ENCODE measurements at regions not wholly inside any gene's neighbourhood (a gene's known extent, or its start where the extent isn't known, plus 50 kb on each side); places are given as distances from the start of the nearest gene placed in this dataset.

DNA sequence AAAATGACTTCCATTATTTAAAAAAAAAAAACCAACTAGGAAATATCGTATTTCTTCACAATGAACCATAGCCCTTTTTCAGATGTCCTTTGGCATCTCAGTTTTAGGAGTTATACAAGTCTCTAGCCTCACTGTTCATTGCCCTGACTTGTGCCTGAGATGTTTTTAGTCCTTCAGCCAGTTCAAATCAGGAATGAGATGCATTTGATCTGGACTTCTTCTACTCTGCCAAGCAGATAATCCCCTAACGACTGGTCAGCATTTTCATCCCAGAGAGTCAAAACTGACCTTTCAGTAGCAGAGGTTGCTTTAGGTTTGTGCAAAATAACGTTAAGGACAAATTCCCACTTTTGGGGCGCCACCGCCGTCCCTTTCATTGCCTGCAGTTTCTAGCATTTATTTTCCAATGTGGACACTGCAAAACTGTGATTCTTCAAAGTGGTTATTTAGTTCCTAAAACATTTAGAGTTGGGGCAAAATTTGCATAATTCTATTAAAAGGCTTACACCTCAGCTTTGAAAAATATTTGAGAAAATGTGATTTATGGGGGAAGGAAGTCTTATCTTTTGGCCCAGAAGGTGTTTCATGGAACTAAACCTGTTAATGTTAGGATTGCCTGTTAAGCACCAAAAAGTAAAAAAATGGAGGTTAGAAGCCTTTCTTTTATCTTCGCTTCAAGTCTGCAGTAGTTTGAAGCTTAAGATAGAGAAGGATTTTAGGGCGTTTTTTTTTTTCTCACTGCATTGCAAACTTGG, 152.0 kb upstream of the SGK1 start:
- no peak for DNase-seq (ENCODE audit: low spot score)
- Histone ChIP-seq H3K27me3 (no peaks in the 10 kb centered on the region), H3K4me3 (no peak overlapping the region), H3K36me3 (no peaks in the 10 kb centered on the region), H3K27ac (no peak overlapping the region), H3K4me1 (no peaks in the 10 kb centered on the region), H3K9me3 (no peaks in the 10 kb centered on the region)
- TF ChIP-seq, protein P1, sequence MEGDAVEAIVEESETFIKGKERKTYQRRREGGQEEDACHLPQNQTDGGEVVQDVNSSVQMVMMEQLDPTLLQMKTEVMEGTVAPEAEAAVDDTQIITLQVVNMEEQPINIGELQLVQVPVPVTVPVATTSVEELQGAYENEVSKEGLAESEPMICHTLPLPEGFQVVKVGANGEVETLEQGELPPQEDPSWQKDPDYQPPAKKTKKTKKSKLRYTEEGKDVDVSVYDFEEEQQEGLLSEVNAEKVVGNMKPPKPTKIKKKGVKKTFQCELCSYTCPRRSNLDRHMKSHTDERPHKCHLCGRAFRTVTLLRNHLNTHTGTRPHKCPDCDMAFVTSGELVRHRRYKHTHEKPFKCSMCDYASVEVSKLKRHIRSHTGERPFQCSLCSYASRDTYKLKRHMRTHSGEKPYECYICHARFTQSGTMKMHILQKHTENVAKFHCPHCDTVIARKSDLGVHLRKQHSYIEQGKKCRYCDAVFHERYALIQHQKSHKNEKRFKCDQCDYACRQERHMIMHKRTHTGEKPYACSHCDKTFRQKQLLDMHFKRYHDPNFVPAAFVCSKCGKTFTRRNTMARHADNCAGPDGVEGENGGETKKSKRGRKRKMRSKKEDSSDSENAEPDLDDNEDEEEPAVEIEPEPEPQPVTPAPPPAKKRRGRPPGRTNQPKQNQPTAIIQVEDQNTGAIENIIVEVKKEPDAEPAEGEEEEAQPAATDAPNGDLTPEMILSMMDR (IDR thresholded peaks at IDR 0.05) = no peak

- DNase-seq (ENCODE audit: low spot score) = no peak
- TF ChIP-seq, protein P1 (IDR thresholded peaks at IDR 0.05) = no peak
- H3K4me1 ChIP-seq = no peaks in the 10 kb centered on the region
Measured at GRCh38 chr6:134468633-134469032, 150.7 kb upstream of the SGK1 start.

DNA sequence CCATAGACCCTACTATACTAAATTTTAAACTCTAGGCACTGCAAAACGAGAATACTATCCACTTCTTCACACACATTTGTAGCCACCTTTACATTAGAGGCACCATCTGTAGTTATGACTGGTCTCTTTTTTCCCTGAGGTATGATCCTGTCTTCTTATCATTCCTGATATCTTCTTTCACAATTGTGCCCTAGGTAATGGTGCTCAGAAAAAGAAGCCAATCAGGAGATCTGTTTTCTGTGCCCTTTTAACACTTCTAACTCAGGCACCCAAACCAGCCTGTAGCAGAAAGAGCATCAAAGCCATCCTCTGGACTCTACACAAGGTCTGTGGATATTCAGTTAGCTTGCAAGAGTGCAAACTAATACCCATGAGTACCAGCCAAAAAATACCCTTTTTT, 149.7 kb upstream of the SGK1 start:
- H3K27ac ChIP-seq = no peak overlapping the region
- no peak overlapping the region for H3K4me3 ChIP-seq
- no peaks in the 10 kb centered on the region for H3K27me3 ChIP-seq
- H3K36me3 ChIP-seq = no peaks in the 10 kb centered on the region
- no peak for DNase-seq (ENCODE audit: low spot score)
- no peaks in the 10 kb centered on the region for H3K9me3 ChIP-seq
- H3K4me1 ChIP-seq = no peaks in the 10 kb centered on the region
- TF ChIP-seq, protein P1 (IDR thresholded peaks at IDR 0.05) = no peak

More at GRCh38 chr6:134468633-134469032, 150.7 kb upstream of the SGK1 start:
- no peaks in the 10 kb centered on the region for H3K27me3 ChIP-seq
- H3K9me3 ChIP-seq = no peaks in the 10 kb centered on the region
- no peak overlapping the region for H3K4me3 ChIP-seq
- H3K36me3 ChIP-seq = no peaks in the 10 kb centered on the region
- H3K27ac ChIP-seq = no peak overlapping the region

GRCh38 chr6:134466771-134467525, 149.0 kb upstream of the SGK1 start:
- DNase-seq (ENCODE audit: low spot score) = no peak
- Histone ChIP-seq H3K4me1 (no peaks in the 10 kb centered on the region), H3K27ac (no peak overlapping the region), H3K27me3 (no peaks in the 10 kb centered on the region), H3K9me3 (no peaks in the 10 kb centered on the region), H3K4me3 (no peak overlapping the region), H3K36me3 (no peaks in the 10 kb centered on the region)
- TF ChIP-seq, protein P1 (IDR thresholded peaks at IDR 0.05) = no peak

- TF ChIP-seq, protein P1 (IDR thresholded peaks at IDR 0.05) = no peak
Measured at GRCh38 chr6:134464690-134465411, 146.9 kb upstream of the SGK1 start.

More at GRCh38 chr6:134464690-134465411, 146.9 kb upstream of the SGK1 start:
- DNase-seq (ENCODE audit: low spot score) = no peak
- H3K27me3 ChIP-seq = no peaks in the 10 kb centered on the region
- H3K36me3 ChIP-seq = no peaks in the 10 kb centered on the region
- H3K4me3 ChIP-seq = no peak overlapping the region
- no peak overlapping the region for H3K27ac ChIP-seq
- H3K4me1 ChIP-seq = no peaks in the 10 kb centered on the region
- H3K9me3 ChIP-seq = no peaks in the 10 kb centered on the region
